ENCODE measurements at regions not wholly inside any gene's neighbourhood (a gene's known extent, or its start where the extent isn't known, plus 50 kb on each side); places are given as distances from the start of the nearest gene placed in this dataset.

DNA sequence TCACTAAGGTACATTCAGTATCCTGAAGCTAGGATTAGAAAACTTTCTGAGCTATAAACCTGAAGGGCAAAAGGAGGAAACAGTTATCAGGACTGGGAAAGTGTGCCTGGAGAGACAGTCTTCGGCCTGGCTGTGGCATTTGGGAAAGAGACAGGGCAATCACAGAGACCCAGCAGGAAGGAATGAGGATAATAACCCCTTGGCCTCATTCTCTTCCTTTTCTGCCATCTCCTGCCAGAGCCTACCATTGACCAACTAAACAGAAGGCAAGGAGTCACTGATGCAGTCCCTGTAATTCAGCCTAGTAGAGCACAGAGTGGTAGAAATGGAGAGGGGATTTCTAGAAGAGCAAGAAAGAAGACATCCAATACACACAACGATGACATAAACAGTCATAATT, 359.4 kb downstream of the HDGFL1 start:
- TF ChIP-seq, protein P1, sequence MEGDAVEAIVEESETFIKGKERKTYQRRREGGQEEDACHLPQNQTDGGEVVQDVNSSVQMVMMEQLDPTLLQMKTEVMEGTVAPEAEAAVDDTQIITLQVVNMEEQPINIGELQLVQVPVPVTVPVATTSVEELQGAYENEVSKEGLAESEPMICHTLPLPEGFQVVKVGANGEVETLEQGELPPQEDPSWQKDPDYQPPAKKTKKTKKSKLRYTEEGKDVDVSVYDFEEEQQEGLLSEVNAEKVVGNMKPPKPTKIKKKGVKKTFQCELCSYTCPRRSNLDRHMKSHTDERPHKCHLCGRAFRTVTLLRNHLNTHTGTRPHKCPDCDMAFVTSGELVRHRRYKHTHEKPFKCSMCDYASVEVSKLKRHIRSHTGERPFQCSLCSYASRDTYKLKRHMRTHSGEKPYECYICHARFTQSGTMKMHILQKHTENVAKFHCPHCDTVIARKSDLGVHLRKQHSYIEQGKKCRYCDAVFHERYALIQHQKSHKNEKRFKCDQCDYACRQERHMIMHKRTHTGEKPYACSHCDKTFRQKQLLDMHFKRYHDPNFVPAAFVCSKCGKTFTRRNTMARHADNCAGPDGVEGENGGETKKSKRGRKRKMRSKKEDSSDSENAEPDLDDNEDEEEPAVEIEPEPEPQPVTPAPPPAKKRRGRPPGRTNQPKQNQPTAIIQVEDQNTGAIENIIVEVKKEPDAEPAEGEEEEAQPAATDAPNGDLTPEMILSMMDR (conservative IDR thresholded peaks at IDR 0.05 in 1 of 2, IDR thresholded peaks at IDR 0.05 in 1 of 2; ENCODE audit: low read depth in 1 of 2, low read length in 2 of 2), result no peak
- TF ChIP-seq EZH2 (IDR thresholded peaks at IDR 0.05; ENCODE audit: low read length, missing control alignments), result no peak
